Fibroblast of lung (primary cell): ENCODE measurements at regions not wholly inside any gene's neighbourhood (a gene's known extent, or its start where the extent isn't known, plus 50 kb on each side); places are given as distances from the start of the nearest gene placed in this dataset.

Experiments
- EZH2 ChIP-seq: IDR thresholded peaks from 2 replicates; pipeline ENCODE4 v1.5.1; 2012; ENCODE audit warnings: low read length, control low read depth, mild to moderate bottlenecking; ENCODE audit errors: missing control alignments
- TF ChIP-seq, protein P1 (sequence below), 2 donors: IDR thresholded peaks in 1 of 2; conservative IDR thresholded peaks in 1 of 2; 1 replicate in 1 of 2; 2 replicates in 1 of 2; pipeline ENCODE4 v1.5.1; 2011 to 2012; ENCODE audit warnings: low read length in 2 of 2, control low read depth in 1 of 2, inconsistent platforms in 1 of 2, low read depth in 1 of 2, mild to moderate bottlenecking in 1 of 2

DNA sequence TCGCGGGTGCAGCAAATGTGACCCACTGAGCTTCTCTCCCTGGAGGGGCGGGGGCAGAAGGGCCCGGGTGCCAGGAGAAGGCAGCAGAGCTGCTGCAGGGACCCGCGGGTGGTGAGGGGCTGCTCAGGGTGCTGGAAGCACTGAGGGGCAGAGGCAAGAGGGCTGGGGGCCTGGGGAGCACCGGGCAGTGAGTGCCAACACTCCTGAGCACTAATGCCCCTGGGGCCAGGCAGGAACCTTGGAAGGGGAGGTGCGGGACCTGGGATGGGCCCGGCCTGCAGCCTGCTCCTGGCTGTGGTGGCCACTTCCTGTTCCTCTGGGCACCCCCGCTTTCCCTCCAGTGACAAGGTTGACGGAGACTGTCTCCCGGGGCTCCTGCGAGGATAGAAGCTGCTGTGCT lies 66.5 kb upstream of the ADRA2C start:
- TF ChIP-seq, protein P1, sequence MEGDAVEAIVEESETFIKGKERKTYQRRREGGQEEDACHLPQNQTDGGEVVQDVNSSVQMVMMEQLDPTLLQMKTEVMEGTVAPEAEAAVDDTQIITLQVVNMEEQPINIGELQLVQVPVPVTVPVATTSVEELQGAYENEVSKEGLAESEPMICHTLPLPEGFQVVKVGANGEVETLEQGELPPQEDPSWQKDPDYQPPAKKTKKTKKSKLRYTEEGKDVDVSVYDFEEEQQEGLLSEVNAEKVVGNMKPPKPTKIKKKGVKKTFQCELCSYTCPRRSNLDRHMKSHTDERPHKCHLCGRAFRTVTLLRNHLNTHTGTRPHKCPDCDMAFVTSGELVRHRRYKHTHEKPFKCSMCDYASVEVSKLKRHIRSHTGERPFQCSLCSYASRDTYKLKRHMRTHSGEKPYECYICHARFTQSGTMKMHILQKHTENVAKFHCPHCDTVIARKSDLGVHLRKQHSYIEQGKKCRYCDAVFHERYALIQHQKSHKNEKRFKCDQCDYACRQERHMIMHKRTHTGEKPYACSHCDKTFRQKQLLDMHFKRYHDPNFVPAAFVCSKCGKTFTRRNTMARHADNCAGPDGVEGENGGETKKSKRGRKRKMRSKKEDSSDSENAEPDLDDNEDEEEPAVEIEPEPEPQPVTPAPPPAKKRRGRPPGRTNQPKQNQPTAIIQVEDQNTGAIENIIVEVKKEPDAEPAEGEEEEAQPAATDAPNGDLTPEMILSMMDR (conservative IDR thresholded peaks at IDR 0.05 in 1 of 2, IDR thresholded peaks at IDR 0.05 in 1 of 2; ENCODE audit: low read depth in 1 of 2, low read length in 2 of 2), result no peak
- TF ChIP-seq EZH2, result no peak
